Hematopoietic multipotent progenitor cell treated with erythropoietin and hydrocortisone succinate and interleukin-3 and kit ligand, for 15 days (in vitro differentiated cells): ENCODE measurements at regions not wholly inside any gene's neighbourhood (a gene's known extent, or its start where the extent isn't known, plus 50 kb on each side); places are given as distances from the start of the nearest gene placed in this dataset.
"Not testable (repeated sequence)": the region's sequence is repeated elsewhere in the genome, so short reads cannot be mapped to it uniquely, and the experiment has no call there.

ENCODE experiments used
- DNase-seq: peaks from one replicate; pipeline ENCODE4 v3.0.0-alpha.2; 2015; ENCODE audit warnings: low spot score

DNA sequence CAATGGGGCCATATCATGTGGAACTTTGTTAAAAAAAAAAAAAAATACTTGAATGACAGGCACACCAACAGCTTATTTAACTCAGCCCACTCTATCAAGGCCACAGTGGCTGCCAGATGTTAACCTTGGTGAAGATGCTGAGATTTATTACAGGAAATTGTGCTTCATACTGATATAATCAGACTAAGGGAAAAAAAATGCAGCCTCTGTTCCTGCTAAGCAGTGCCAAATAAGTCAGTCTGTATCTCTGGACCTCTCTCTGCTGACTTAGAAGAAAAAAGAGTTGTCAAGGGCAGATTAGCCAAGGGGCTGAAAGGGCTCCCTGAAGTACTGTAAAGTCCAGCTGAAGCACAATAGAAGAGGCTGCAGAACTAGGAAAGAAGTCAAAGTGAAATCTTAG lies 677.7 kb upstream of the HTR2C start:
- no peak for DNase-seq

DNA sequence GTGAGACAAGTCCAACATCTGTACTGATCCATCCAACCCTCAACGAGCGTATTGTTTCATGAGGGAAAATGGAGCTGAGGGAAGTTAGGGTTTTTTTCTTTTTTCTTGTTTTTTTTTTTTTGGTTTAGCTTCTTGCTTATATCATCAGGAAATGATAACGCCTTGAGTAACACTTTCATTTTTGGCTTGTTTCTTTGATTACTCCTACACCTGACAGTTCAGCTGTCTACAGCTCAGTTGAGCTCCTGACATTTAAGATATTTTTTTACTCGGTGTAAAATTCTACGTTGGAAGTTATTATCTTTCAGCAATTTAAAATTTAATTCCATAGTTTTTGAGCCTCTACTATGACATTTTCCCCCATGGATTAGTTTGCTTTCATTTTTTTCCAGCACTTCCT lies 691.0 kb upstream of the HTR2C start:
- DNase-seq: no peak

DNA sequence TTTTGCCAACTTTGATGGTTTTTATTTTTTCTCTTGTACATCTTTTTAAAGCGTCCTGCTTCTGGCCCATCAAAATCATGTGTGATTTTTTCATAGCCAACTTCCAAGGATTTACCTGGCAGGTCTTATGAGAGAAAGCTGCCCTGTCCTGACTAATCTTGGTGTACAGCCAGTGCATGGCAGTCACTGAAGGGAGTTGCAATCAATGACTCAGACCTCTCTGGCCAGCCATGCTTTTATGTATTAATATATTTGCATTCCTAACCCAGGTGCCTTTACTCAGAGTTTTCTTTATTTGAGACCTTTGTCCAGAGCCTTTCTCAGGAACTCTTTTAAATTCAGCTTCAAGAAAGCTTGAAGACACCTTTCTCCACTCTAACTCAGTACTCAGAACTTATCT lies 691.5 kb upstream of the HTR2C start:
- no peak for DNase-seq

DNA sequence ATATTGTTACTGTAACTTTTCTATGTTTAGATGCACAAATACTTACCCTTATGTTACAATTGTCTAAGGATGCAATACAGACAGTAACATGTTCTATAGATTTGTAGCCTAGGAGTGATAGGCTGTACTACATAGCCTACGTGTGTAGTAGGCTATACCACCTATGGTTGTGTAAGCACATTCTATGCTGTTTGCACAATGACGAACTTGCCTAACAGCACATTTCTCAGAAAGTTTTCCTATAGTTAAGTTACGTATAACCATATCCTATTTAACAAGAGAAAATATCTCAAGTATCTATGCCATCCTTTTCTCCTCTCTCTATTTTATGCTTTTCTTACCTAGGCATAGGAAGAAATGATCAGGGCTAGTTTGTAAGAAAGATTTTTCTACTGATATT lies 710.8 kb upstream of the HTR2C start:
- DNase-seq: no peak

DNA sequence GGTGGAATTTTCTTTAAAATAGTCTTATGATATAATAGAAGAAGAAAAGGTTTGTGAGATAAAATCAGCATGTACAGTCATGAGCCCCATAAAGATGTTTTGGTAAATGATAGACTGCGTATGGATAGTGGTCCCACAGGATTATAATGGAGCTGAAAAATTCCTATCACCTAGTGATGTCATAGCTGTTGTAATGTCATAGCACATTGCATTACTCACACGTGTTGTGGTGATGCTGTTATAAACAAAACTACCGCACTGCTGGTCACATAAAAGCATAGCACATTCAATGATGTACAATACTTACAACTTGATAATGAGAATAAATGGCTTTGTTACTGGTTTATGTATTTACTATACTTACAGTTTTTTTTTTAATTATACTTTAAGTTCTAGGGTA lies 715.2 kb upstream of the HTR2C start:
- DNase-seq: no peak

DNA sequence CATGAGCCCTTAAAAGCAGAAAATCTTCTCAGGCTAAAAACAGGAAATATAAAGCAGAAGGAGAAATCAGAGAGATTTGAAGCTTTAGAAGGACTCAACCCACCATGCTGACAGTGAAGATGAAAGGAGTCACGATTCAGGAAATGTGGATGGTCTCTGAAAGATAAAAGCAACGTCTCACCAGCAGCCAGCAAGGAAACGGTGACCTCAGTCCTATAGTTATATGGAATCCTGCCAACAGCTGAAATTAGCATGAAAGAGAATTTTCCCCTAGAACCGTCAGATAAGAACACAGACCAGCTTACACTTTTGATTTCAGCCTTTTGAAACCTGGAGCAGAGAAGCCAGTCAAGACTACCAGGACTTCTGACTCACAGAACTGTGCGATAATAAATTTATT lies 715.7 kb upstream of the HTR2C start:
- DNase-seq: peak; percentile 1

DNA sequence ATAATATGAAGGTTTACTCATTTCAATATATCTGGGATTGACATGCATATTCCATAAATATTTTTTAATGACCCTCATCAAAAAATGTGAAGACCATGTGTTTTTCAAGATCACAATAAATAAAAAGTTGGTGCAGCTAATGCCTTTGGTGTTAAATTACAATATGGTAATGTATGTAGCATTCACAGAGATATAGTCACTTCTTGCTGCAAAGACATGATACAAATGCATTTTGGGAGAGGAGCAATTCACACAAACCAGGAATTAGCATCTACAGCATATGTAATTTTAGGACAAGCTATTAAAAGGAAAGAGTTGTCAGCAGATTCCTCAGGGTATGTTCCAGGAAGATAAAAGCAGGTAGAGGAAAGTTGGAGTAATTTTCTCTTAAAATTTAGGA lies 734.5 kb upstream of the HTR2C start:
- no peak for DNase-seq

DNA sequence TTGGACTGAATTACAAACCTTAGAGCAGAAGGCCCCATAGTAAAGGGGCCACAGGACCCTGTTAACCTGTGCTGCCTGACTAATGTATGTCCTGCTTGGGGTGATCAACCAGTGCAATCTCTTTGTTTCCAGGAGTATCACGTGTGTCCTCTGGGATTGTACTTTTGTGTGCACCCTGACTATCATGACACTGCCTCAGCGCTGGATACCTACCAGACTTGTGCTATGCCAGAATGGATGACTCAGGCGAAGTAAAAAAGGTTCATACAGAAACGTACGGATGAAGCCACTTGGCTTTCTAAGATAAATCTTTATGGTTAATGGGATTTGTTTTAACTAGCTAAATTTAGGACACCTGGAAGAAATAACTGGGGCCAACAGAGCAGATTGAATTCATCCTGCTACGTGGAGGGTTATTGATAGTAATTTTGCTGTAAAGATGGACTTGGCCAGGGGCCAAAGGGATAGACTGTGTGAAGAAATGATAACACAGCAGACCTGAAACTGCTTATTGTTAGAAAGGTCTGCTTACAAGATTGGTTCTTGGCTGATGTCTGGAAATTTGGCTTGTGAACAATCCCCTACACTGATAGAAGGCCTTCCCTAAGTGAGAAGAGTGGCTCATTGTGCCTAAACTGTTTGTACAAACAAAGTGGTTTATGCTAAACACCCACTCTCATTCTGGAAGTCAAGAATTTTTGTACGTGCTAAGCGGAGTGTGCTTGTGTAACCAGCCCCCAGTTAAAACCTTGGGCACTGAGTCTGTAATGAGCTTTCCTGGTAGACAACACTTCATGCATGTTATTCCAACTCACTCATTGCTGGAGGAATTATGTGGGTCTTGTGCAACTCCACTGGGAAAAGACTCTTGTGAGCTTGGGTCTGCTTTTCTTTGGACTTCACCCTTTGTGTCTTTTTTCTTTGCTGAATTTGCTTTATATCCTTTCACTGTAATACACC lies 750.5 kb upstream of the HTR2C start:
- no peak for DNase-seq

DNA sequence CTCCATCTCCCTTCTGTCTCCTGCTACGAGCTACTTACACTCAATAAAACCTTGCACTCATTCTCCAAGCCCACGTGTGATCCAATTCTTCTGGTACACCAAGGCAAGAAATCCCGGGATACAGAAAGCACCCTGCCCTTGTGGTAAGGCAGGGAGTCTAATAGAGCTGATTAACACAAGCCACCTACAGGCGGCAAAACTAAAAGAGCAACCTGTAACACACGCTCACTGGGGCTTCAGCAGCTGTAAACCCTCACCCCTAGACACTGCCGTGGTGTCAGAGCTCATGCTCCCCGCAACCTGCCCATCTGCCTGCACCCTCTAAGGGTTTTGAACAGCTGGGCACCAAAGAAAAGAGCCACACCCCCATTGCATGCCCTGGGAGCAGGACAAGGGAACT lies 755.4 kb upstream of the HTR2C start:
- no peak for DNase-seq

DNA sequence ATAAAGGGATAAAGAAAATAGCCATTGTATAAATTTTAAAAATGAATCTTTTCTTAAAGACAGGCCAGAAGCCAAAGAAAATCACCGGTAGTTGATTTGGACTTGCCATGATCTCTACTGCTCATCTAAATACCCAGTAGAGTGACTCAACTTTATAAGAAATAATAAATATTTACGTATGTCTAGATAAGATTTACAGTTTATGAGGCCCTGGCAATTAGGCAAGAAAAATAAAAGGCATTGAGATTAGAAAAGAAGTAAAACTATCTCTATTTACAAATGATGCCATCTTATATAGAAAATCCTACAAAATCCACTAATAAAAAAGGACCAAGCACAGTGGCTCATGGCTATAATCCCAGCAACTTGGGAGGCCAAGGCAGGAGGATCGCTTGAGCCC lies 765.5 kb upstream of the HTR2C start:
- no peak for DNase-seq

DNA sequence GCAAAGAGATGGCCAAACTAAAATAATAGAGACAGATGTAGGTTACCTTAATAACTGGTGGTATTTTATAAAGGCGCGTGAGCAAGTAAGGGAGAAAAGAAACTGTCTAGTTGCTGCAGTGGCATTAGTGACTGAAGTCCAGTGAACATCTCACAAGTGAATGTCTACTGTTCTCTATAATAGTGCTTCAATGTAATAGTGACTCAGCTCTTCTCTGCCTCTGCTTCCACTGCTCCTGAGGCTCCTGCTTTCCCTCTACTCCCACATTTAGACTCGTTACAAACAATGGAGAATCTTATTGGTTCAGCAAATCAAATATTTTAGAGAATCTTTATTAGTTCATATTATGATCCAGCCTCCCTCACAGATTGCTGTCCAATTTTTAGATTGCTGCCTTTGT lies 779.1 kb upstream of the HTR2C start:
- DNase-seq: no peak

DNA sequence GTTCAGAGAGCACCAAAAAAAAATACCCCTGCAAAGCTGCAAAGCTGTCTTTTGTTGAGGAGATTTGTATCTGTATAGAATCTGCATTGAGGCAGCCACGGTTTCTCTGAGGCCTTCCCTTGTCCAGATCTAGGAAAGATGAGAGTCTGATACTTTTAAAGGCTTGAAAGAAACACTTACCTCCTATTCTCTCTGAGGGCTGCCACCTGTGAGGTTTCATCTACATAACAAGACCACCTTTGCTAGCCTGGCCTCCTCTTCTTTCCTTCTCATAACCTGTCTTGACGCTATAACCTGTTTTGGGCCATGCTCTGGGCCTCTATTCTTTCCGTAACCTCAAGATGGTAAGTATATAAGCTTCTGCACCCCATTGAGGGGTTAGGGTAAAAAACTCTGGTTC lies 779.6 kb upstream of the HTR2C start:
- no peak for DNase-seq

DNA sequence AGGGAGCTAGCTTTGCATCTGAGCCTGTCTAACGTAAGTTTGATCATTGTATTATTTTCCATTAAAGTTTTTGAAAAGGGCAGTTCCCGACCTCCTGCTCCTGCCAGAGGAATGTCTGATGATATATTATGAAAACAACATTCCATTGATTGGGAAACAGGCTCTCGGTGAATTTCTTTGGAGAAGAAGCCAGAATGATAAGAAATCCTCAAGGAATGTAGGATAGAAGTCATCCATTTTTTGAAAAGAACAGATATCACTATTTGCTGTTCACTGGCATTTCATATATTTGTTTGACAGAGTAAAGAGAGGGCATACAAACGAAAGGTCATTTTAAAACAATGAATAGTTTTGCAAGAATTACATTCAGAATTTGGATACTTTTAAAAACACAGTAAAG lies 781.0 kb upstream of the HTR2C start:
- DNase-seq: no peak

DNA sequence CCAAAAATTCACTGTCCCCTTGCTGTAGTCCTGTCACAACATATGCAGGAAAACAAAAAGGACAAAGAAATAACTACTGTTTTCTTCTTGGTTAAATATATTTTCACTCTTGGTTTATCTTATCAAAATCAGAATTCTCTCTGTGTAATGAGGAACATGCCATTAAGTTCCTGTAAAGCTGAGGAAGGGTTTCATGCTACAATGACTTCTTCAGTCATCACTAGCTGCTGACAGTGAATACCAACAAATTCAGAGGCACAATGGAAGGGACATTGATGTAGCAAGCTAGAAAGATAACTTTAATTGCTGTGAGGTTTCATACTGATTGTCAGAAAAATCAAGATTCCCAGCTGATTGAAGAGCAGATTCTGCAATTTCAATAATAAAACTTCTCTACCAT lies 782.9 kb upstream of the HTR2C start:
- DNase-seq: no peak

DNA sequence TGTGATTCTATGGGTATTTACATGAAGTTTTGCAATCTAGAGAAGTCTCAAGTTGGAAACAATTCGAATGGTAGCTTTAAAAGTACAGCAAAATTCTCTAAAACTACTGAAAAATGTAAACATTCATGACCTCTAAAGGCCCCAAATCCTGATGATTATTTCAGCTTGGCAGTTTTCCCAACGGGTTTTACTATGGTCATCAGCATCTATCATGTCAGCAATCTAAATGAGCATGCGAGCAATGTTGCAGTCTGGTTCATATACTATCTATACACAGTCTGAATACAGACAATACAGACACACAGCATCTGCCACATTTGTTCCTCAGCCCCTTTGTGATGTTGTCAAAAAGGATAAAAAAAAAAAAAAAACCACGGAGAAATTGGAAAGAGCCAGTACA lies 790.3 kb upstream of the HTR2C start:
- no peak for DNase-seq

DNA sequence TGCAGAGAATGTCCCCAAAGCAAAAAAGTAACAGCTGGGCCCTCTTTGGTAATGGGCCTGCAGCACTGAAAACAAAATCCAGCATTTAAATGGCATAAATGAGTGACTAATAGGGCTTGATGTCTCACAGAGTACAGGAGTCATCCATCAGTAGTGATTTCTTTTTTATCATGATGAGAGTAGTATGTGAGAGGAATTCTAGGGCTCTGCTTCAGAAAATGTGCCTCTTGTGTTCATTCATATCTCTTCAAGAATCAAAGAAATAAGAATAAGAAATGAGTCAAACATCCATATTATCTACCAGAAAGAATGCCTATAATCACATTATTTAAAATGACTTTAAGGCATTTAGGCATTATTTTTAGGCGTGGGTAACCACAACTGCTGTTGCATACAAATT lies 792.9 kb upstream of the HTR2C start:
- no peak for DNase-seq

DNA sequence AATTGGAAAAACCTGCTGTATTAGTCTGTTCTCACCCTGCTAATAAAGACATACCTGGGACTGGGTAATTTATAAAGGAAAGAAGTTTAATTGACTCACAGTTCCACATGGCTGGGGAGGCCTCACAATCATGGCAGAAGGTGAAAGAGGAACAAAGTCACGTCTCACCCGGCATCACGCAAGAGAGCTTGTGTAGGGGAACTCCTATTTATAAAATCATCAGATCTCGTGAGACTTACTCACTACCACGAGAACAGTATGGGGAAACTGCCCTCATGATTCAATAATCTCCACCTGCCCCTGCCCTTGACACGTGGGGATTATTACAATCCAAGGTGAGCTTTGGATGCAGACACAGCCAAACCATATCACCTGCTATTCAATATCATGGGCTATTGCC lies 799.1 kb upstream of the HTR2C start:
- not testable (repeated sequence) for DNase-seq

DNA sequence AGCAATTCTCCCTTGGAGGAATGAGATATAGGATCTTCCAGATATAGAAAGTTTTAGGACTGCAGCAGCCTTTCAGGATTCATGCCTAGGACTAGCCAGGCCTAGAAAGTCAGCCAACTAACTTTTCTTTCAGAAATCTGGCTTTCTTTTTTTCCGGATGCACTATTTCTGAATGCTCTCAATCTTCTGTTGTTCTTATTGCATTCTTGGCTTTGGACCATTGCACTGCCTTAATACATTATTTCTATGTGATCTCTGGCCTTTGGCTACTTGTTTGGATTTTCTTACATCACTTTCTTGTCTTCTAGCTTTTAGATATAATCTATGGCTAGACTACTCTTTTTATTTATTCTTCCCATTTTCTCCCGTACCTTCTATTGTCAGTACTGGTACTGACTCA lies 813.1 kb upstream of the HTR2C start:
- DNase-seq: no peak

DNA sequence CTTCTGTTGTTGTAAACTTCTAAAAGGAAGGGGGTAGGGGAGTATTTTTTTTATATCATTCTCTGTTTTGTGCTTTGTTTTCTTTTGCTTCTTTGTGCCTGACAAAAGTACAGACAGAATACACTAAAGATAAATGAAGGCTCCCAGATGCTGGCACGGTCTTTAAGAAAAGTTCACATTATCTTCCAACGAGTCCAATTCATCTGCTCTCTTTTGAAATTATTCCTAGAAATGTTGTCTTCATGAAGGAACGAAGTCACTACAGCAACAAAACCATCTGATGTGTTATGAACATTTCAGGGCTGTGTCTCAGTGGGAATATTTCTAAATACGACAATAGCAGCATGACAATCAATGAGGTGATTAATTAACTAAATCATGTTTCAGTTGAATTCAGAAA lies 813.8 kb upstream of the HTR2C start:
- DNase-seq: no peak

DNA sequence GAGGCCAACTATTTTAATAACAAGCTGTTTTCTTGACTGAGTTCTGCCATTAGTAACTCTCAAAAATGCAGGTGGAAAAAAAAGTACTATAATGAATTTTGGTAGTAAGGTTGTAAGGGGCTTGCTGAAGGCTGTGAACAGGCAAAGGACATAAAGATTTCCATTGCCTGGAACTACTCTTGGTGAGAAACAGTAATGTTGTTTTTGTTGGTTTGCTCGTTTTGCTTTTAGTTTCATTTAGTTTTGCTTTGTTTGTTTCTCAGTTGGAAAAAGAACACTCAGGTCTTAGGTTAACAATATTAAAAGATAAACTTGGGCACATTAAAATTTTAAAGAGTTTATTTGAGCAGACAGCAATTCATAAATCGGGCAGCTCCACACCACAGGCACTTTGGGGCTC lies 824.5 kb upstream of the HTR2C start:
- DNase-seq: no peak

DNA sequence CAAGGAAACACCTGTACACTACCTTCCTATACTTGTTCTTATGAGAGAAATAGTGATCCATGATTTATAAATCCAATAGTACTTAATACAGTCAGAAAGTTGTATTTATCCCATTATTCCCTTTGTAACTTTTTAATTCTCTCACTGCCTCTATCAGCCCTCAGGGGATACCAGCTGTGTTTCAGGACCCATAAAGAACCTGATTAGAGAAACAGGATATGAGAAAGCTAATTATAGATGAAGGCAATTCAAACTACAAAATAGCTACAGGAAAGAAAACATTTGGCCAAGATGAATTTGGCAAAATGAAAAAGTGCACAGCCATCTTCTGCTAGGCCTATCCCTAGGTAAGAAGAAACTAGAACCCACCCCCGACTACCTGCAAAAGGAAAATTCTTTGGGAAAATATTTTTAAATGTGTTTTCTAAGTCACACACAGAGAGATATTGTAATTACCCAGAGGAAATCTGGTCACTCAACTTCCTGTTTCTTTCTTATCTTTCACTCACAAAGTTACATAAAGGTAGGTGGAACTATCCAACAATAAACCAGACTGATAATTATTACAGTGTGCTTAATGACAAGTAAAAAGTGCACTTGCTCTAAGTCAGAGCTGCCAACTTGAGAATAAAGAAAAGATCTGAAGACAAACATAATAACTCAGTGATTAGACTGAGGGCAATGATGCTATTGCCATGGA lies 836.5 kb upstream of the HTR2C start:
- DNase-seq: no peak

DNA sequence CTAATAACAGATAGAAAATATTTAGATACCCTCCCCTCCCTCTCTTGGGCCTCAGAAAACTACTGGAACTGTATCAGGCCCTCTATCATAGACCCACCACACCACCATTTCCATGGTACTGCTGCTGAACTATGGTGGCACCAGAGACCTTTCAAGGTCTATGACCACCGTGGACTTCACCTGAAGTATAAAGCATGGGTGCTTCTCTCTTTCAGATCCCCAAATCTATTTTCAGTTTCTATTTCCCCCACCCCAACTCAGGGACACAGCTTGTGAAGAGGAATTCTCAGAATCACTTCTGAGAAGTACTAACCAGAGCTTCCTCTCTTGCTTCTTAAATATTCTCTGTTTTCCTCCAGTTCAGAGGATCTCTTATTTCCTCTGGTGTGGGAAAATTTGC lies 840.8 kb upstream of the HTR2C start:
- DNase-seq: no peak

DNA sequence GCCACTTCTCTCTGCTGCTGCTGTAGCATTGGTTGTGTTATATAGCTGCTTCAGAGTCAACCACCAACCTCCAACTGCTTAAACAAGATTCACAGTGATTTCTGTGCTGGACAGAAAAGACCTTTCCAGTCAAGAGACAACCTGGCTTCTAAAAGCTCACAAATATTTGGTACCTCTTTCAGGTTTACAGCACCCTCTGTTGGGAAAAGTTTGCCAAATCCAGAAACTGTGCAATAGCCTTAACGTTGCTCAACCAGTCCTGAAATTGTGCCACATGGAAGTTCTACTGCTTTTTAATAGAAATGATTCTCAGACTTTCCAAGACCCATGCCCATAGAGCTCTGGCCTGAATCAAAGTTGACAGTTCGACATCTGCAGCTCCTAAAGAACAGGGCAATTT lies 842.1 kb upstream of the HTR2C start:
- no peak for DNase-seq

DNA sequence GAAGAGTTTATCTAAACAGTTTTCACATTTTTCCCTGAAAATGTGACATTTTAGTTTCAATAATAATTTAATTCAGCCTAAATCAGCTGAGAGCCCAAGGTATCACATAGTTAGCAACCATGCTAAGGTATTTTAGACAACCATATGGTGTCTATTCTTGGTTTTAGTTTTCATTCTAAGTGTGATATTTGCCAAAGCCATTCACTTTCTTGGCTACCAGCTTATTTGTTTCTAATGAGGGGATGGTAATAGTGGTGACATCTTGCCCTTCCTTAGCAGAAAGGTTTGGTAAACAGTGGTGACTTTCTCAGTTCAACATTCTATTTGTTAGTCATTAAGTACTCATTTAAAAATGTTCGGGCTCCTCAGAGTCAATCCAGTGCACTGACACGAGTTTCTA lies 854.9 kb upstream of the HTR2C start:
- DNase-seq: no peak
